H9 (cell line): ENCODE measurements at regions not wholly inside any gene's neighbourhood (a gene's known extent, or its start where the extent isn't known, plus 50 kb on each side); places are given as distances from the start of the nearest gene placed in this dataset.

ENCODE experiments used
- DNase-seq: peaks from one replicate; pipeline ENCODE4 v3.0.0-alpha.2; 2017
- H2AFZ ChIP-seq: one replicate; pipeline ENCODE4 v1.6.1; 2013; ENCODE audit warnings: mild to moderate bottlenecking, low read length, control low read depth, moderate library complexity
- H2AK5ac ChIP-seq: 2 replicates; pipeline ENCODE4 v1.6.1; 2013; ENCODE audit warnings: low read length, control low read depth, mixed read lengths; ENCODE audit not compliant: insufficient read length
- H2BK120ac ChIP-seq: one replicate; pipeline ENCODE4 v1.6.1; 2013; ENCODE audit warnings: low read depth, mild to moderate bottlenecking, low read length, control low read depth, inconsistent platforms; ENCODE audit not compliant: poor library complexity, severe bottlenecking
- H2BK12ac ChIP-seq: 2 replicates; pipeline ENCODE4 v1.6.1; 2013; ENCODE audit warnings: low read length, control low read depth, mixed read lengths, low read depth; ENCODE audit not compliant: insufficient read length
- H2BK15ac ChIP-seq: 2 replicates; pipeline ENCODE4 v1.6.1; 2013; ENCODE audit warnings: low read depth, low read length, control low read depth
- H2BK20ac ChIP-seq: one replicate; pipeline ENCODE4 v1.6.1; 2013; ENCODE audit warnings: low read depth, mild to moderate bottlenecking, low read length, control low read depth, inconsistent platforms; ENCODE audit not compliant: poor library complexity, severe bottlenecking
- H2BK5ac ChIP-seq: 2 replicates; pipeline ENCODE4 v1.6.1; 2013; ENCODE audit warnings: low read length, control low read depth, mixed read lengths; ENCODE audit not compliant: insufficient read length
- H3K14ac ChIP-seq: 2 replicates; pipeline ENCODE4 v1.6.1; 2013; ENCODE audit warnings: low read length, control low read depth; ENCODE audit not compliant: insufficient read depth
- H3K18ac ChIP-seq: 2 replicates; pipeline ENCODE4 v1.6.1; 2013; ENCODE audit warnings: low read depth, mild to moderate bottlenecking, mixed read lengths, low read length, control low read depth; ENCODE audit not compliant: insufficient read length
- H3K23ac ChIP-seq: 2 replicates; pipeline ENCODE4 v1.6.1; 2013; ENCODE audit warnings: low read length, control low read depth, mixed read lengths, low read depth; ENCODE audit not compliant: insufficient read length
- H3K23me2 ChIP-seq: 2 replicates; pipeline ENCODE4 v1.6.1; 2013; ENCODE audit warnings: low read depth, mild to moderate bottlenecking, mixed read lengths, low read length, control low read depth; ENCODE audit not compliant: insufficient read length, poor library complexity, severe bottlenecking
- H3K27ac ChIP-seq: 2 replicates; pipeline ENCODE4 v1.5.1; 2013; ENCODE audit warnings: low read length, control low read depth, mixed read lengths, low read depth; ENCODE audit not compliant: insufficient read length
- H3K27me3 ChIP-seq: 2 replicates; pipeline ENCODE4 v1.6.1; 2013; ENCODE audit warnings: low read length, control low read depth, inconsistent platforms; ENCODE audit not compliant: insufficient read depth
- H3K4ac ChIP-seq: 2 replicates; pipeline ENCODE4 v1.6.1; 2013; ENCODE audit warnings: low read depth, mild to moderate bottlenecking, control low read depth, inconsistent platforms, low read length, moderate library complexity
- H3K4me1 ChIP-seq: 2 replicates; pipeline ENCODE4 v1.6.1; 2013; ENCODE audit warnings: low read length, control low read depth, inconsistent platforms; ENCODE audit not compliant: insufficient read depth
- H3K4me2 ChIP-seq: 2 replicates; pipeline ENCODE4 v1.6.1; 2013; ENCODE audit warnings: low read length, control low read depth, mixed read lengths; ENCODE audit not compliant: insufficient read length, insufficient read depth
- H3K56ac ChIP-seq: 2 replicates; pipeline ENCODE4 v1.6.1; 2013; ENCODE audit warnings: low read depth, mild to moderate bottlenecking, mixed read lengths, low read length, control low read depth; ENCODE audit not compliant: insufficient read length
- H3K79me1 ChIP-seq: 2 replicates; pipeline ENCODE4 v1.6.1; 2013; ENCODE audit warnings: low read depth, mild to moderate bottlenecking, moderate library complexity, low read length, control low read depth, inconsistent platforms; ENCODE audit not compliant: insufficient read depth, poor library complexity, severe bottlenecking
- H3K79me2 ChIP-seq: 2 replicates; pipeline ENCODE4 v1.6.1; 2013; ENCODE audit warnings: low read length, control low read depth, inconsistent platforms; ENCODE audit not compliant: insufficient read depth
- H3K9ac ChIP-seq: 2 replicates; pipeline ENCODE4 v1.6.1; 2013; ENCODE audit warnings: low read length, control low read depth, mixed read lengths; ENCODE audit not compliant: insufficient read length; ENCODE audit errors: extremely low read depth
- H3K9me3 ChIP-seq: one replicate; pipeline ENCODE4 v1.6.1; 2013; ENCODE audit warnings: low read depth, low read length, inconsistent platforms; ENCODE audit not compliant: control insufficient read depth
- H3T11ph ChIP-seq: one replicate; pipeline ENCODE4 v1.6.1; 2013; ENCODE audit warnings: mild to moderate bottlenecking, low read length, control low read depth, inconsistent platforms
- H4K20me1 ChIP-seq: one replicate; pipeline ENCODE4 v1.6.1; 2013; ENCODE audit not compliant: control insufficient read depth, insufficient read length, insufficient read depth
- H4K5ac ChIP-seq: 2 replicates; pipeline ENCODE4 v1.6.1; 2013; ENCODE audit warnings: low read depth, mild to moderate bottlenecking, mixed read lengths, low read length, control low read depth; ENCODE audit not compliant: insufficient read length
- H4K8ac ChIP-seq: replicated peaks from 2 replicates; pipeline ENCODE4 v1.6.1; 2013; ENCODE audit warnings: low read length, control low read depth, mixed read lengths, low read depth; ENCODE audit not compliant: insufficient read length
- H4K91ac ChIP-seq: 2 replicates; pipeline ENCODE4 v1.6.1; 2013; ENCODE audit warnings: low read depth, mild to moderate bottlenecking, moderate library complexity, mixed read lengths, low read length, control low read depth; ENCODE audit not compliant: insufficient read length
- H3K27ac Mint-ChIP-seq, 3 experiments: 2 replicates in 2 of 3; 3 replicates in 1 of 3; pipeline ENCODE4 v1.8.0; 2020 to 2021; ENCODE audit warnings: mixed read lengths in 3 of 3, mild to moderate bottlenecking in 1 of 3, moderate library complexity in 1 of 3
- H3K27me3 Mint-ChIP-seq: 2 replicates; pipeline ENCODE4 v1.8.0; 2021; ENCODE audit warnings: low read depth, mild to moderate bottlenecking, moderate library complexity, mixed read lengths
- H3K36me3 Mint-ChIP-seq, 3 experiments: 2 replicates in 2 of 3; 3 replicates in 1 of 3; pipeline ENCODE4 v1.8.0; 2020 to 2021; ENCODE audit warnings: low read depth in 3 of 3, mixed read lengths in 3 of 3; ENCODE audit not compliant: insufficient read depth in 1 of 3
- H3K4me1 Mint-ChIP-seq, 2 experiments: 2 replicates each; pipeline ENCODE4 v1.8.0; 2020; ENCODE audit warnings: mixed read lengths in 2 of 2
- H3K4me3 Mint-ChIP-seq, 2 experiments: 2 replicates in 1 of 2; 3 replicates in 1 of 2; pipeline ENCODE4 v1.8.0; 2020 to 2021; ENCODE audit warnings: mild to moderate bottlenecking in 2 of 2, mixed read lengths in 2 of 2, moderate library complexity in 1 of 2
- H3K9me3 Mint-ChIP-seq, 2 experiments: 2 replicates in 1 of 2; 3 replicates in 1 of 2; pipeline ENCODE4 v1.8.0; 2020; ENCODE audit warnings: mild to moderate bottlenecking in 2 of 2, mixed read lengths in 2 of 2, moderate library complexity in 1 of 2
- WGBS: extraction: QIAGEN DNeasy Blood & Tissue Kit; methylation state at CpG from one replicate; pipeline ENCODE4 v1.1.7; 2013; ENCODE audit warnings: missing lambda C conversion rate, low lambda C conversion rate, mixed read lengths; ENCODE audit not compliant: insufficient read length; ENCODE audit errors: extremely low coverage; 5-methylcytosine and 5-hydroxymethylcytosine counted together
- TF ChIP-seq, protein P1 (sequence below): fragments of 200-600 bp; sonication (generic); conservative IDR thresholded peaks from 3 replicates; pipeline ENCODE4 v1.8.0; 2021; ENCODE audit warnings: antibody characterized with exemption, mild to moderate bottlenecking

DNA sequence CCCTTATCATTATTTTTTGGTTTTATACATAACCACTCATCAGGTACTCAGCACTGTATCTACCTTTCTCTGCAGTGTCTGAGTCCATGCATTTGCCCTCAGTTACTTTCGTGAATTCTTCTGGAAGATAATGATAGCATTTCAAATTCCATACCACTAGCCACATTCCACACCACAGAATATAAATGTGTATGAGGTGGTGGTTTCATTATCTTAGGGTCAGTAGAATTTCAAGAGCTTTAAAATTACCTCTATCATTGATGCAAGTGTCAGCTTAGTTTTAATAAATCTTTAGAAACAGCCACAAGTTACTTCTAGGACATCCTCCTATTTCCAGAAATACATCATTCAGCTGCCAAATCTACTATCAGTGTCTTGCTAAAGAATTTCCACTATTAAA is 1578.3 kb downstream of the OLFM4 start:
- peaks cover 0 to 8% of the 10 kb centered on the region in 2 experiments; a peak in 3 of 4 replicates for H3K4me1 Mint-ChIP-seq
- Histone ChIP-seq H3K27ac (no peak overlapping the region), H3T11ph (no peak overlapping the region), H2BK20ac (no peak overlapping the region), H3K4me1 (no peaks in the 10 kb centered on the region), H3K79me1 (no peaks in the 10 kb centered on the region), H3K9ac (no peak overlapping the region), H3K56ac (no peak overlapping the region), H2BK12ac (no peak overlapping the region), H2BK5ac (no peak overlapping the region), H3K4ac (no peak overlapping the region), H3K9me3 (no peaks in the 10 kb centered on the region), H3K27me3 (no peaks in the 10 kb centered on the region), H2AK5ac (no peak overlapping the region), H4K5ac (no peak overlapping the region), H3K18ac (no peak overlapping the region), H4K91ac (no peak overlapping the region), H2BK15ac (no peak overlapping the region), H2AFZ (no peak overlapping the region), H3K4me2 (no peak overlapping the region), H4K8ac (no peak overlapping the region), H4K20me1 (no peaks in the 10 kb centered on the region), H3K79me2 (no peaks in the 10 kb centered on the region), H2BK120ac (no peak overlapping the region), H3K23ac (no peak overlapping the region), H3K14ac (no peak overlapping the region), H3K23me2 (no peaks in the 10 kb centered on the region)
- H3K9me3 Mint-ChIP-seq, result peaks cover 7 to 13% of the 10 kb centered on the region in 2 experiments
- no peak overlapping the region for H3K27ac Mint-ChIP-seq
- H3K27me3 Mint-ChIP-seq, result no peaks in the 10 kb centered on the region
- no CpG with 5 or more reads among the region's 1 CpG for WGBS
- H3K4me3 Mint-ChIP-seq, result no peak overlapping the region
- TF ChIP-seq, protein P1, sequence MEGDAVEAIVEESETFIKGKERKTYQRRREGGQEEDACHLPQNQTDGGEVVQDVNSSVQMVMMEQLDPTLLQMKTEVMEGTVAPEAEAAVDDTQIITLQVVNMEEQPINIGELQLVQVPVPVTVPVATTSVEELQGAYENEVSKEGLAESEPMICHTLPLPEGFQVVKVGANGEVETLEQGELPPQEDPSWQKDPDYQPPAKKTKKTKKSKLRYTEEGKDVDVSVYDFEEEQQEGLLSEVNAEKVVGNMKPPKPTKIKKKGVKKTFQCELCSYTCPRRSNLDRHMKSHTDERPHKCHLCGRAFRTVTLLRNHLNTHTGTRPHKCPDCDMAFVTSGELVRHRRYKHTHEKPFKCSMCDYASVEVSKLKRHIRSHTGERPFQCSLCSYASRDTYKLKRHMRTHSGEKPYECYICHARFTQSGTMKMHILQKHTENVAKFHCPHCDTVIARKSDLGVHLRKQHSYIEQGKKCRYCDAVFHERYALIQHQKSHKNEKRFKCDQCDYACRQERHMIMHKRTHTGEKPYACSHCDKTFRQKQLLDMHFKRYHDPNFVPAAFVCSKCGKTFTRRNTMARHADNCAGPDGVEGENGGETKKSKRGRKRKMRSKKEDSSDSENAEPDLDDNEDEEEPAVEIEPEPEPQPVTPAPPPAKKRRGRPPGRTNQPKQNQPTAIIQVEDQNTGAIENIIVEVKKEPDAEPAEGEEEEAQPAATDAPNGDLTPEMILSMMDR, result no peak
- peaks cover 2 to 13% (median 10%) of the 10 kb centered on the region in 3 experiments; a peak in 5 of 7 replicates for H3K36me3 Mint-ChIP-seq
- no peak for DNase-seq
